ENCODE measurements at regions not wholly inside any gene's neighbourhood (a gene's known extent, or its start where the extent isn't known, plus 50 kb on each side); places are given as distances from the start of the nearest gene placed in this dataset.

- no peaks in the 10 kb centered on the region for H3K9me3 ChIP-seq (ENCODE audit: control insufficient read depth in 4 of 4, low read length in 3 of 4)
- peaks cover 3 to 10% (median 6%) of the 10 kb centered on the region in 4 donors for H3K27me3 ChIP-seq (ENCODE audit: control insufficient read depth in 4 of 4, insufficient read depth in 4 of 4, low read length in 3 of 4)
- no peak overlapping the region for H3K27ac ChIP-seq (ENCODE audit: low read depth in 1 of 2, low read length in 2 of 2)
- no peaks in the 10 kb centered on the region for H3K4me1 ChIP-seq (ENCODE audit: control insufficient read depth in 4 of 4, insufficient read depth in 4 of 4, low read length in 3 of 4)
- no peak overlapping the region for H3K4me3 ChIP-seq (ENCODE audit: low read depth in 1 of 3, low read length in 3 of 3)
- no peak for TF ChIP-seq RAD21 (IDR thresholded peaks at IDR 0.05)
- TF ChIP-seq, protein P1, sequence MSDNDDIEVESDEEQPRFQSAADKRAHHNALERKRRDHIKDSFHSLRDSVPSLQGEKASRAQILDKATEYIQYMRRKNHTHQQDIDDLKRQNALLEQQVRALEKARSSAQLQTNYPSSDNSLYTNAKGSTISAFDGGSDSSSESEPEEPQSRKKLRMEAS (IDR thresholded peaks at IDR 0.05): no peak
- TF ChIP-seq HNF4A (conservative IDR thresholded peaks at IDR 0.05): no peak
- TF ChIP-seq, protein P2, sequence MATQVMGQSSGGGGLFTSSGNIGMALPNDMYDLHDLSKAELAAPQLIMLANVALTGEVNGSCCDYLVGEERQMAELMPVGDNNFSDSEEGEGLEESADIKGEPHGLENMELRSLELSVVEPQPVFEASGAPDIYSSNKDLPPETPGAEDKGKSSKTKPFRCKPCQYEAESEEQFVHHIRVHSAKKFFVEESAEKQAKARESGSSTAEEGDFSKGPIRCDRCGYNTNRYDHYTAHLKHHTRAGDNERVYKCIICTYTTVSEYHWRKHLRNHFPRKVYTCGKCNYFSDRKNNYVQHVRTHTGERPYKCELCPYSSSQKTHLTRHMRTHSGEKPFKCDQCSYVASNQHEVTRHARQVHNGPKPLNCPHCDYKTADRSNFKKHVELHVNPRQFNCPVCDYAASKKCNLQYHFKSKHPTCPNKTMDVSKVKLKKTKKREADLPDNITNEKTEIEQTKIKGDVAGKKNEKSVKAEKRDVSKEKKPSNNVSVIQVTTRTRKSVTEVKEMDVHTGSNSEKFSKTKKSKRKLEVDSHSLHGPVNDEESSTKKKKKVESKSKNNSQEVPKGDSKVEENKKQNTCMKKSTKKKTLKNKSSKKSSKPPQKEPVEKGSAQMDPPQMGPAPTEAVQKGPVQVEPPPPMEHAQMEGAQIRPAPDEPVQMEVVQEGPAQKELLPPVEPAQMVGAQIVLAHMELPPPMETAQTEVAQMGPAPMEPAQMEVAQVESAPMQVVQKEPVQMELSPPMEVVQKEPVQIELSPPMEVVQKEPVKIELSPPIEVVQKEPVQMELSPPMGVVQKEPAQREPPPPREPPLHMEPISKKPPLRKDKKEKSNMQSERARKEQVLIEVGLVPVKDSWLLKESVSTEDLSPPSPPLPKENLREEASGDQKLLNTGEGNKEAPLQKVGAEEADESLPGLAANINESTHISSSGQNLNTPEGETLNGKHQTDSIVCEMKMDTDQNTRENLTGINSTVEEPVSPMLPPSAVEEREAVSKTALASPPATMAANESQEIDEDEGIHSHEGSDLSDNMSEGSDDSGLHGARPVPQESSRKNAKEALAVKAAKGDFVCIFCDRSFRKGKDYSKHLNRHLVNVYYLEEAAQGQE (IDR thresholded peaks at IDR 0.05): no peak
- no peak for TF ChIP-seq TAF1 (conservative IDR thresholded peaks at IDR 0.05)
- TF ChIP-seq RXRA (IDR thresholded peaks at IDR 0.05): no peak
- TF ChIP-seq FOXA2 (IDR thresholded peaks at IDR 0.05): no peak
- no peak for TF ChIP-seq FOXA1 (IDR thresholded peaks at IDR 0.05)
- TF ChIP-seq, protein P3, sequence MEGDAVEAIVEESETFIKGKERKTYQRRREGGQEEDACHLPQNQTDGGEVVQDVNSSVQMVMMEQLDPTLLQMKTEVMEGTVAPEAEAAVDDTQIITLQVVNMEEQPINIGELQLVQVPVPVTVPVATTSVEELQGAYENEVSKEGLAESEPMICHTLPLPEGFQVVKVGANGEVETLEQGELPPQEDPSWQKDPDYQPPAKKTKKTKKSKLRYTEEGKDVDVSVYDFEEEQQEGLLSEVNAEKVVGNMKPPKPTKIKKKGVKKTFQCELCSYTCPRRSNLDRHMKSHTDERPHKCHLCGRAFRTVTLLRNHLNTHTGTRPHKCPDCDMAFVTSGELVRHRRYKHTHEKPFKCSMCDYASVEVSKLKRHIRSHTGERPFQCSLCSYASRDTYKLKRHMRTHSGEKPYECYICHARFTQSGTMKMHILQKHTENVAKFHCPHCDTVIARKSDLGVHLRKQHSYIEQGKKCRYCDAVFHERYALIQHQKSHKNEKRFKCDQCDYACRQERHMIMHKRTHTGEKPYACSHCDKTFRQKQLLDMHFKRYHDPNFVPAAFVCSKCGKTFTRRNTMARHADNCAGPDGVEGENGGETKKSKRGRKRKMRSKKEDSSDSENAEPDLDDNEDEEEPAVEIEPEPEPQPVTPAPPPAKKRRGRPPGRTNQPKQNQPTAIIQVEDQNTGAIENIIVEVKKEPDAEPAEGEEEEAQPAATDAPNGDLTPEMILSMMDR (IDR thresholded peaks at IDR 0.05; ENCODE audit: low read depth, low read length, missing input control): no peak
- DNase-seq (ENCODE audit: low spot score): no peak
- no peaks in the 10 kb centered on the region for H3K36me3 ChIP-seq (ENCODE audit: control insufficient read depth in 4 of 4, insufficient read depth in 3 of 4, low read depth in 1 of 4, low read length in 3 of 4)
- 21% methylated on average over 5 of the region's 5 CpGs for WGBS
- no peak overlapping the region for H3K9ac ChIP-seq (ENCODE audit: low read depth in 1 of 2, low read length in 2 of 2)
These were observed 228.2 kb upstream of the CSF3R start for GRCh38 chr1:36710951-36711350.

- 58% methylated on average over 17 of the region's 17 CpGs for WGBS
These were observed 227.3 kb upstream of the CSF3R start for GRCh38 chr1:36709869-36710481.

More at GRCh38 chr1:36709869-36710481, 227.3 kb upstream of the CSF3R start:
- H3K36me3 ChIP-seq (ENCODE audit: control insufficient read depth in 4 of 4, insufficient read depth in 3 of 4, low read depth in 1 of 4, low read length in 3 of 4): no peaks in the 10 kb centered on the region
- no peaks in the 10 kb centered on the region for H3K9me3 ChIP-seq (ENCODE audit: control insufficient read depth in 4 of 4, low read length in 3 of 4)
- TF ChIP-seq EGR1 (IDR thresholded peaks at IDR 0.05; ENCODE audit: low read depth in 2 of 2): no peak
- TF ChIP-seq, protein P2 (IDR thresholded peaks at IDR 0.05): no peak
- TF ChIP-seq SP1 (IDR thresholded peaks at IDR 0.05): no peak
- no peak for TF ChIP-seq TAF1 (conservative IDR thresholded peaks at IDR 0.05)
- TF ChIP-seq FOXA1 (IDR thresholded peaks at IDR 0.05): no peak
- TF ChIP-seq HNF4A (conservative IDR thresholded peaks at IDR 0.05): no peak
- TF ChIP-seq YY1 (IDR thresholded peaks at IDR 0.05): no peak
- TF ChIP-seq JUND (IDR thresholded peaks at IDR 0.05): no peak
- TF ChIP-seq RAD21 (IDR thresholded peaks at IDR 0.05): no peak
- no peak for TF ChIP-seq NR2F2 (IDR thresholded peaks at IDR 0.05)
- H3K4me1 ChIP-seq (ENCODE audit: control insufficient read depth in 4 of 4, insufficient read depth in 4 of 4, low read length in 3 of 4): no peaks in the 10 kb centered on the region
- DNase-seq (ENCODE audit: low spot score): no peak
- no peak overlapping the region for H3K4me3 ChIP-seq (ENCODE audit: low read depth in 1 of 3, low read length in 3 of 3)
- H3K9ac ChIP-seq (ENCODE audit: low read depth in 1 of 2, low read length in 2 of 2): no peak overlapping the region
- no peak overlapping the region for H3K27ac ChIP-seq (ENCODE audit: low read depth in 1 of 2, low read length in 2 of 2)
- H3K27me3 ChIP-seq (ENCODE audit: control insufficient read depth in 4 of 4, insufficient read depth in 4 of 4, low read length in 3 of 4): peaks cover 3 to 10% (median 4%) of the 10 kb centered on the region in 4 donors

Measured in liver (tissue), 8 donors.